CD4-positive, alpha-beta T cell (primary cell): ENCODE measurements at regions not wholly inside any gene's neighbourhood (a gene's known extent, or its start where the extent isn't known, plus 50 kb on each side); places are given as distances from the start of the nearest gene placed in this dataset.

ENCODE experiments used
- ATAC-seq: fragments of 200-7000 bp; cut with Tn5 transposase; one replicate; pipeline ENCODE4 v1.10.0; 2022; ENCODE audit warnings: mild to moderate bottlenecking; ENCODE audit not compliant: poor library complexity
- CTCF ChIA-PET: fragments of 350-600 bp; sonication (Branson Sonifier 250); formaldehyde crosslinking; loops from one replicate; lab custom pipeline; 2021; ENCODE audit warnings: antibody characterized with exemption, inconsistent platforms; lab: Charles Lee
- POLR2A ChIA-PET: fragments of 350-600 bp; sonication (Branson Sonifier 250); formaldehyde crosslinking; loops from one replicate; lab custom pipeline; 2021; ENCODE audit warnings: antibody characterized with exemption, inconsistent platforms; lab: Charles Lee
- DNase-seq, 14 experiments: peaks; one replicate each; pipeline ENCODE4 v3.0.0-alpha.2; 2013 to 2020; ENCODE audit warnings: mixed read lengths in 2 of 14
- H3K27ac ChIP-seq, 2 donors: one replicate each; pipeline versions ENCODE4 v1.5.1 to v1.7.0; 2013; ENCODE audit warnings: low read length in 2 of 2, low read depth in 1 of 2, mild to moderate bottlenecking in 1 of 2
- H3K27me3 ChIP-seq, 2 experiments: 1 replicate in 1 of 2; 2 replicates in 1 of 2; pipeline versions ENCODE4 v1.6.1 to v1.7.0; 2013; ENCODE audit warnings: low read length in 2 of 2, control low read depth in 1 of 2, mild to moderate bottlenecking in 1 of 2, moderate library complexity in 1 of 2; ENCODE audit not compliant: insufficient read depth in 2 of 2, control insufficient read depth in 1 of 2
- H3K36me3 ChIP-seq: one replicate; pipeline ENCODE4 v1.6.1; 2013; ENCODE audit warnings: low read length, control low read depth; ENCODE audit not compliant: insufficient read depth
- H3K4me1 ChIP-seq: one replicate; pipeline ENCODE4 v1.6.1; 2013; ENCODE audit warnings: low read length, control low read depth; ENCODE audit not compliant: insufficient read depth
- H3K4me3 ChIP-seq: one replicate; pipeline ENCODE4 v1.5.1; 2013; ENCODE audit warnings: mild to moderate bottlenecking, low read length, moderate library complexity
- H3K9me3 ChIP-seq, 2 experiments: 1 replicate in 1 of 2; 2 replicates in 1 of 2; pipeline versions ENCODE4 v1.6.1 to v1.7.0; 2013; ENCODE audit warnings: low read length in 2 of 2, mild to moderate bottlenecking in 2 of 2, control low read depth in 1 of 2, moderate library complexity in 1 of 2; ENCODE audit not compliant: control insufficient read depth in 1 of 2, insufficient read depth in 1 of 2
- H3K27ac Mint-ChIP-seq: one replicate; pipeline ENCODE4 v1.8.0; 2020; ENCODE audit warnings: mixed read lengths
- H3K27me3 Mint-ChIP-seq: one replicate; pipeline ENCODE4 v1.8.0; 2021; ENCODE audit warnings: mixed read lengths
- H3K36me3 Mint-ChIP-seq: one replicate; pipeline ENCODE4 v1.8.0; 2021; ENCODE audit warnings: low read depth, mixed read lengths
- H3K4me1 Mint-ChIP-seq: one replicate; pipeline ENCODE4 v1.8.0; 2021; ENCODE audit warnings: low read depth, mixed read lengths
- H3K4me3 Mint-ChIP-seq: one replicate; pipeline ENCODE4 v1.8.0; 2020; ENCODE audit warnings: mild to moderate bottlenecking, mixed read lengths
- H3K9me3 Mint-ChIP-seq: one replicate; pipeline ENCODE4 v1.8.0; 2020; ENCODE audit warnings: mixed read lengths
- CTCF ChIP-seq: fragments of 200-600 bp; IDR thresholded peaks from one replicate; pipeline ENCODE4 v1.8.0; 2022; ENCODE audit warnings: antibody characterized with exemption, mild to moderate bottlenecking
- intact Hi-C, 2 experiments: fragments of 100-400 bp; cut with DNase I in 1 of 2; cut with micrococcal nuclease in 1 of 2; formaldehyde crosslinking; loops; one replicate each; pipeline versions ENCODE4 v1.15.1 to v1.9.0; 2023 to 2025; cut with DNase I, micrococcal nuclease

- H3K9me3 ChIP-seq, result peaks cover 0 to 4% of the 10 kb centered on the region in 2 experiments
- POLR2A ChIA-PET, result no interaction called here
- DNase-seq (peak in 3 of 14 experiments; percentile 35 to 55 (median 39)), ATAC-seq (peak; percentile 51)
- H3K4me3 Mint-ChIP-seq, result no peak overlapping the region
- TF ChIP-seq CTCF, result no peak
- H3K27ac ChIP-seq, result no peak overlapping the region
- H3K4me3 ChIP-seq, result no peak overlapping the region
- H3K4me1 ChIP-seq, result peaks cover 5% of the 10 kb centered on the region
- intact Hi-C loops, result no loop called here
- H3K27ac Mint-ChIP-seq, result no peak overlapping the region
- H3K36me3 ChIP-seq, result no peaks in the 10 kb centered on the region
- no peaks in the 10 kb centered on the region for H3K9me3 Mint-ChIP-seq
- CTCF ChIA-PET, result no interaction called here
- peaks cover 21% of the 10 kb centered on the region for H3K4me1 Mint-ChIP-seq
- no peaks in the 10 kb centered on the region for H3K27me3 ChIP-seq
- no peaks in the 10 kb centered on the region for H3K36me3 Mint-ChIP-seq
- H3K27me3 Mint-ChIP-seq, result no peaks in the 10 kb centered on the region
Observed at GRCh38 chr14:98711453-98711852, 560.5 kb downstream of the BCL11B start.

- intact Hi-C loops, result no loop called here
- CTCF ChIA-PET, result no interaction called here
- H3K4me3 ChIP-seq, result no peak overlapping the region
- H3K36me3 ChIP-seq, result no peaks in the 10 kb centered on the region
- Mint-ChIP-seq H3K27ac (no peak overlapping the region), H3K4me3 (no peak overlapping the region), H3K36me3 (no peaks in the 10 kb centered on the region), H3K9me3 (no peaks in the 10 kb centered on the region), H3K27me3 (no peaks in the 10 kb centered on the region), H3K4me1 (peaks cover 15% of the 10 kb centered on the region)
- no peak overlapping the region for H3K27ac ChIP-seq
- peaks cover 5% of the 10 kb centered on the region for H3K4me1 ChIP-seq
- ATAC-seq (no peak), DNase-seq (no peak)
- TF ChIP-seq CTCF, result no peak
- POLR2A ChIA-PET, result no interaction called here
- peaks cover 0 to 4% of the 10 kb centered on the region in 2 experiments for H3K9me3 ChIP-seq
- no peaks in the 10 kb centered on the region for H3K27me3 ChIP-seq
Observed at GRCh38 chr14:98714626-98715425, 557.2 kb downstream of the BCL11B start.

GRCh38 chr14:98716133-98716532 lies 555.9 kb downstream of the BCL11B start:
- Histone ChIP-seq H3K4me1 (peaks cover 5% of the 10 kb centered on the region), H3K27me3 (no peaks in the 10 kb centered on the region), H3K9me3 (peaks cover 0 to 4% of the 10 kb centered on the region in 2 experiments), H3K36me3 (no peaks in the 10 kb centered on the region), H3K27ac (no peak overlapping the region), H3K4me3 (no peak overlapping the region)
- H3K4me3 Mint-ChIP-seq, result no peak overlapping the region
- peaks cover 9% of the 10 kb centered on the region for H3K4me1 Mint-ChIP-seq
- no peaks in the 10 kb centered on the region for H3K9me3 Mint-ChIP-seq
- ATAC-seq (no peak), DNase-seq (no peak)
- CTCF ChIA-PET, result no interaction called here
- TF ChIP-seq CTCF, result no peak
- intact Hi-C loops, result no loop called here
- H3K27me3 Mint-ChIP-seq, result no peaks in the 10 kb centered on the region
- no peaks in the 10 kb centered on the region for H3K36me3 Mint-ChIP-seq
- no peak overlapping the region for H3K27ac Mint-ChIP-seq
- POLR2A ChIA-PET, result no interaction called here
